ENCODE measurements at regions not wholly inside any gene's neighbourhood (a gene's known extent, or its start where the extent isn't known, plus 50 kb on each side); places are given as distances from the start of the nearest gene placed in this dataset.

GRCh38 chr13:90564096-90564495, 783.4 kb upstream of the MIR17HG start (continued):
- TF ChIP-seq POLR2A (IDR thresholded peaks at IDR 0.05; ENCODE audit: borderline replicate concordance, extremely low read depth, insufficient read depth, insufficient read length) (no peak), RAD21 (IDR thresholded peaks at IDR 0.05; ENCODE audit: low read depth) (no peak), SIN3A (IDR thresholded peaks at IDR 0.05; ENCODE audit: low read depth) (no peak)

GRCh38 chr13:90564566-90564965, 782.9 kb upstream of the MIR17HG start:
- Histone ChIP-seq H3K4me1 (ENCODE audit: control insufficient read depth in 1 of 2, insufficient read depth in 2 of 2, low read length in 2 of 2) (no peaks in the 10 kb centered on the region), H3K27ac (ENCODE audit: low read depth, low read length) (no peak overlapping the region), H3K36me3 (ENCODE audit: control insufficient read depth in 1 of 2, insufficient read depth in 2 of 2, low read length in 2 of 2) (no peaks in the 10 kb centered on the region), H3K9me3 (ENCODE audit: control insufficient read depth in 1 of 2, insufficient read depth in 1 of 2, low read depth in 1 of 2, low read length in 2 of 2) (no peaks in the 10 kb centered on the region), H2AFZ (ENCODE audit: low read depth, low read length, poor library complexity, severe bottlenecking) (no peak overlapping the region), H3K9ac (ENCODE audit: low read length) (no peak overlapping the region), H3K4me2 (ENCODE audit: low read length) (no peak overlapping the region), H3K9me2 (ENCODE audit: insufficient read depth) (no peaks in the 10 kb centered on the region), H4K20me1 (ENCODE audit: insufficient read depth) (no peaks in the 10 kb centered on the region), H3K79me2 (ENCODE audit: insufficient read depth, low read length) (no peaks in the 10 kb centered on the region), H3K4me3 (replicated peaks in 1 of 2; ENCODE audit: low read depth in 1 of 2, low read length in 2 of 2) (no peak overlapping the region), H3K27me3 (ENCODE audit: insufficient read depth, low read length) (no peaks in the 10 kb centered on the region)
- intact Hi-C loops (cut with micrococcal nuclease): no loop called here
- BruUV-seq (replicated peaks): no TSS peak
- ChIA-PET RAD21 (ENCODE audit: low non-redundant PET in 1 of 2, low total read pairs in 2 of 2, uncharacterized antibody in 2 of 2, unreplicated experiment in 2 of 2) (no interaction called here), POLR2A (no interaction called here), CTCF (no interaction called here)
- DNase-seq (ENCODE audit: low read depth, low spot score) (no peak), ATAC-seq (no peak)
- TF ChIP-seq RAD21 (IDR thresholded peaks at IDR 0.05; ENCODE audit: low read depth) (no peak), TCF7L2 (IDR thresholded peaks at IDR 0.05; ENCODE audit: borderline replicate concordance, extremely low read depth, insufficient read depth, insufficient read length) (no peak), EZH2 (IDR thresholded peaks at IDR 0.05) (no peak), EGR1 (IDR thresholded peaks at IDR 0.05; ENCODE audit: low read depth) (no peak), ELF1 (IDR thresholded peaks at IDR 0.05; ENCODE audit: borderline replicate concordance, low read depth) (no peak), SRF (IDR thresholded peaks at IDR 0.05; ENCODE audit: low read depth) (no peak), CTCF (IDR thresholded peaks at IDR 0.05 in 2 of 3, conservative IDR thresholded peaks at IDR 0.05 in 1 of 3; ENCODE audit: borderline replicate concordance in 1 of 3, insufficient read depth in 1 of 3, low read depth in 2 of 3, low read length in 2 of 3) (no peak), POLR2AphosphoS5 (IDR thresholded peaks at IDR 0.05; ENCODE audit: low read depth, low read length) (no peak), FOSL1 (IDR thresholded peaks at IDR 0.05; ENCODE audit: low read depth) (no peak), YY1 (IDR thresholded peaks at IDR 0.05; ENCODE audit: extremely low read depth, insufficient replicate concordance, low read depth, low read length) (no peak), MAX (IDR thresholded peaks at IDR 0.05) (no peak), ZBTB33 (IDR thresholded peaks at IDR 0.05; ENCODE audit: extremely low read depth, insufficient replicate concordance, low read length) (no peak), ATF3 (IDR thresholded peaks at IDR 0.05) (no peak), SIN3A (IDR thresholded peaks at IDR 0.05; ENCODE audit: low read depth) (no peak), POLR2A (IDR thresholded peaks at IDR 0.05; ENCODE audit: borderline replicate concordance, extremely low read depth, insufficient read depth, insufficient read length) (no peak), CEBPB (IDR thresholded peaks at IDR 0.05; ENCODE audit: low read depth) (no peak), EZH2phosphoT487 (IDR thresholded peaks at IDR 0.05; ENCODE audit: borderline replicate concordance) (no peak), REST (IDR thresholded peaks at IDR 0.05; ENCODE audit: low read depth) (no peak)

All from HCT116 (cell line).